K562 (cell line): ENCODE measurements at regions not wholly inside any gene's neighbourhood (a gene's known extent, or its start where the extent isn't known, plus 50 kb on each side); places are given as distances from the start of the nearest gene placed in this dataset.

Source experiments
- ATAC-seq: fragments of 200-7000 bp; cut with Tn5 transposase; 3 replicates; pipeline ENCODE4 v1.9.1; 2020; ENCODE audit warnings: moderate library complexity
- BruUV-seq: library from RNA; stranded (reverse); fragments of 400-500 nt; replicated peaks from 2 replicates; lab custom pipeline; 2021; lab: Mats Ljungman, UMichigan
- CTCF ChIA-PET: fragments of 300-600 bp; formaldehyde crosslinking; extraction: SDS; loops from one replicate; lab custom pipeline; 2021; ENCODE audit warnings: low intra/inter-chr PET ratio; lab: Yijun Ruan, JAX
- POLR2A ChIA-PET: fragments of 300-600, 350-650 bp; sonication (Branson Sonifier 250); formaldehyde crosslinking; extraction: SDS; loops from one replicate; lab custom pipeline; 2021; ENCODE audit warnings: antibody characterized with exemption, inconsistent platforms; lab: Yijun Ruan, JAX
- DNase-seq, 4 experiments: peaks; one replicate each; pipeline versions ENCODE4 v3.0.0 to v3.0.0-alpha.2; 2011 to 2018; ENCODE audit warnings: low spot score in 3 of 4, mixed read lengths in 3 of 4; ENCODE audit errors: extremely low read depth in 1 of 4
- FAIRE-seq: peaks from 2 replicates; lab custom pipeline; 2011; peaks lifted over from hg19 to GRCh38; lab: Jason Lieb, UNC
- H2AFZ ChIP-seq: 2 replicates; pipeline ENCODE4 v1.6.0; 2011; ENCODE audit warnings: low read depth, low read length, control low read depth, inconsistent platforms
- H3K27ac ChIP-seq: fragments of 200-600 bp; 3 replicates; pipeline ENCODE4 v1.8.0; 2011; ENCODE audit warnings: low read depth, mild to moderate bottlenecking, control low read depth, inconsistent platforms, low read length, moderate library complexity, mixed read lengths; ENCODE audit errors: extremely low read depth
- H3K27me3 ChIP-seq, 2 experiments: fragments of 300-600 bp in 1 of 2; 2 replicates in 1 of 2; 3 replicates in 1 of 2; pipeline versions ENCODE4 v1.6.0 to v1.8.0; 2011; ENCODE audit warnings: inconsistent platforms in 2 of 2, low read length in 2 of 2, mild to moderate bottlenecking in 1 of 2, mixed read lengths in 1 of 2, moderate library complexity in 1 of 2; ENCODE audit not compliant: control insufficient read depth in 2 of 2, insufficient read depth in 2 of 2
- H3K36me3 ChIP-seq: fragments of 300-600 bp; 3 replicates; pipeline ENCODE4 v1.8.0; 2011; ENCODE audit warnings: mild to moderate bottlenecking, low read length, inconsistent platforms; ENCODE audit not compliant: control insufficient read depth, insufficient read depth
- H3K4me1 ChIP-seq, 2 experiments: fragments of 200-600 bp in 1 of 2; replicated peaks in 1 of 2; 2 replicates in 1 of 2; 3 replicates in 1 of 2; pipeline versions ENCODE4 v1.5.1 to v1.8.0; 2011; ENCODE audit warnings: inconsistent platforms in 2 of 2, low read length in 2 of 2, mild to moderate bottlenecking in 1 of 2, mixed read lengths in 1 of 2, moderate library complexity in 1 of 2; ENCODE audit not compliant: control insufficient read depth in 2 of 2, insufficient read depth in 2 of 2
- H3K4me2 ChIP-seq: 2 replicates; pipeline ENCODE4 v1.6.1; 2011; ENCODE audit warnings: low read length, control low read depth, inconsistent platforms, mixed read lengths; ENCODE audit not compliant: insufficient read depth
- H3K4me3 ChIP-seq: fragments of 200-600 bp; sonication (generic), shearing (Covaris generic); 2 replicates; pipeline ENCODE4 v1.5.1; 2016; ENCODE audit warnings: control low read depth, inconsistent platforms
- H3K79me2 ChIP-seq: fragments of 200-600 bp; 3 replicates; pipeline ENCODE4 v1.8.0; 2011; ENCODE audit warnings: low read length, inconsistent platforms; ENCODE audit not compliant: control insufficient read depth, insufficient read depth
- H3K9ac ChIP-seq, 2 experiments: 2 replicates each; pipeline versions ENCODE4 v1.6.0 to v1.6.1; 2011; ENCODE audit warnings: low read depth in 2 of 2, low read length in 2 of 2, control low read depth in 1 of 2, inconsistent platforms in 1 of 2, mild to moderate bottlenecking in 1 of 2, mixed read lengths in 1 of 2; ENCODE audit not compliant: insufficient read depth in 1 of 2
- H3K9me1 ChIP-seq: one replicate; pipeline ENCODE4 v1.6.0; 2011; ENCODE audit warnings: inconsistent platforms, mild to moderate bottlenecking, low read length, moderate library complexity; ENCODE audit not compliant: control insufficient read depth, insufficient read depth
- H3K9me3 ChIP-seq: replicated peaks from 2 replicates; pipeline ENCODE4 v1.5.1; 2011; ENCODE audit warnings: low read depth, low read length, inconsistent platforms; ENCODE audit not compliant: control insufficient read depth, insufficient read depth
- H4K20me1 ChIP-seq: replicated peaks from 2 replicates; pipeline ENCODE4 v1.6.1; 2011; ENCODE audit warnings: low read length, inconsistent platforms, mixed read lengths; ENCODE audit not compliant: control insufficient read depth, insufficient read depth
- ARHGAP35 ChIP-seq: fragments of 450-650 bp; IDR thresholded peaks from 2 replicates; pipeline ENCODE4 v1.6.1; 2018; ENCODE audit not compliant: partially characterized antibody
- EGR1 ChIP-seq: fragments of 450-650 bp; conservative IDR thresholded peaks from 2 replicates; pipeline ENCODE4 v1.6.1; 2017; ENCODE audit warnings: mild to moderate bottlenecking
- ELF1 ChIP-seq: fragments of 200-800 bp; sonication (Bioruptor generic); IDR thresholded peaks from 2 replicates; pipeline ENCODE4 v1.6.1; 2016; ENCODE audit warnings: missing genetic modification characterization, missing compliant biosample characterization
- FOSL1 ChIP-seq: fragments of 200-800 bp; sonication (Bioruptor generic); conservative IDR thresholded peaks from 2 replicates; pipeline ENCODE4 v1.6.1; 2016; ENCODE audit warnings: missing genetic modification characterization, missing compliant biosample characterization
- MIER1 ChIP-seq: fragments of 450-650 bp; IDR thresholded peaks from 2 replicates; pipeline ENCODE4 v1.6.1; 2016; ENCODE audit warnings: antibody characterized with exemption, mild to moderate bottlenecking, low read depth
- MXI1 ChIP-seq: IDR thresholded peaks from 2 replicates; pipeline ENCODE4 v1.6.1; 2011; ENCODE audit warnings: low read depth, mild to moderate bottlenecking, improper control_type of control experiment, low read length
- POLR2AphosphoS2 ChIP-seq: IDR thresholded peaks from 2 replicates; pipeline ENCODE4 v1.6.1; 2012; ENCODE audit warnings: low read length, improper control_type of control experiment
- PTBP1 ChIP-seq: fragments of 200-400 bp; formaldehyde crosslinking; IDR thresholded peaks from 2 replicates; pipeline ENCODE4 v1.6.1; 2017; ENCODE audit warnings: low read depth, low read length
- SREBF2 ChIP-seq: sonication (generic); formaldehyde crosslinking; IDR thresholded peaks from 2 replicates; pipeline ENCODE4 v1.4.0; 2020; ENCODE audit warnings: mild to moderate bottlenecking, missing genetic modification reagents
- ZKSCAN8 ChIP-seq: fragments of 200-800 bp; sonication (Bioruptor generic); IDR thresholded peaks from 2 replicates; pipeline ENCODE4 v1.6.1; 2016; ENCODE audit warnings: missing genetic modification characterization, missing compliant biosample characterization
- ZNF766 ChIP-seq: fragments of 200-800 bp; sonication (Bioruptor generic); conservative IDR thresholded peaks from 2 replicates; pipeline ENCODE4 v1.6.1; 2016; ENCODE audit warnings: missing genetic modification characterization, missing compliant biosample characterization
- WGBS: fragments of 100-300 bp; shearing (Covaris generic); methylation state at CpG from one replicate; pipeline ENCODE4 v1.1.6; 2016; ENCODE audit warnings: low coverage, mixed read lengths; ENCODE audit not compliant: insufficient coverage; ENCODE audit errors: missing lambda C conversion rate; 5-methylcytosine and 5-hydroxymethylcytosine counted together
- in situ Hi-C: fragments of 300-500 bp; cut with MboI; formaldehyde crosslinking; loops from 4 replicates; pipeline ENCODE4 v1.15.0; 2018; ENCODE audit warnings: inconsistent platforms, mixed read lengths
- intact Hi-C: fragments of 100-400 bp; cut with micrococcal nuclease; formaldehyde crosslinking; loops from 2 replicates; pipeline ENCODE4 v1.14.2; 2022
- TF ChIP-seq, protein P1 (sequence below): fragments of 450-650 bp; IDR thresholded peaks from 2 replicates; pipeline ENCODE4 v1.6.1; 2014; ENCODE audit warnings: low read depth, mild to moderate bottlenecking, moderate library complexity, borderline replicate concordance
- TF ChIP-seq, protein P2 (sequence below): fragments of 450-650 bp; conservative IDR thresholded peaks from 2 replicates; pipeline ENCODE4 v1.6.1; 2016; ENCODE audit warnings: missing genetic modification characterization, low read depth, mild to moderate bottlenecking, control low read depth, missing compliant biosample characterization
- TF ChIP-seq, protein P3 (sequence below): fragments of 250-450 bp; sonication (Bioruptor Pico); IDR thresholded peaks from 2 replicates; pipeline ENCODE4 v1.4.0; 2020; ENCODE audit warnings: borderline replicate concordance
- TF ChIP-seq, protein P4 (sequence below): fragments of 250-450 bp; sonication (Bioruptor Pico); IDR thresholded peaks from 2 replicates; pipeline ENCODE4 v1.6.1; 2021; ENCODE audit warnings: mild to moderate bottlenecking
- TF ChIP-seq, protein P5 (sequence below): fragments of 450-650 bp; formaldehyde crosslinking; IDR thresholded peaks from 2 replicates; pipeline ENCODE4 v1.4.0; 2020; ENCODE audit warnings: mild to moderate bottlenecking, moderate library complexity

DNA sequence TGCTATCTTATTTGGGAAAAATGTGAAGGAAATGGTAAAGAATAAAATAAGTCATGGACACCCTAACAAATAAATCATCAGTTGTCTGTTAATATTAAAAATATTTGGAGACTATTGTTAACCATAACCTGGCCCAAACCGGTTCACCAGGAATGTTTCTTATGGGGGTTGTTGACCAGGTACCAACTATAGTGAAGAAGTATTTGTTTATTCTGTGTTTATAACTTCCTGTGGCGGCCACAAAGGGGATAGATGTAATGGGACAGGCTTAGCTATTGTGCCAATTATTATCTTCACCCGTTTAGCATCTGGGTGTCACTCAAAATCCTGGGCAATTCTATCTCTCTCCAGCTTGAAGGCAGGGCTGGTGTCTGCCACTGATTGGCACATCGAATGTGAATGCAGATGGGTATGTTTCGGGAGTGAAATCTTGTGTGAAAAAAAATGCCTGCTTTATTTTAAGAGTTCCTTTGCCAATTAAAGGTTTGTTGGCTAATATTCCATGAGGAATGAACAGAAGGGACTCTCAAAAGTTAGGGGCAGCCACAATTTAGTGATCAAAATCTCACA, 500.9 kb downstream of the ARL4A start:
- WGBS = 21% methylated on average over 5 of the region's 5 CpGs
- Histone ChIP-seq H3K4me1 (no peaks in the 10 kb centered on the region), H3K4me3 (no peak overlapping the region), H3K9me3 (no peaks in the 10 kb centered on the region), H4K20me1 (no peaks in the 10 kb centered on the region), H3K27ac (no peak overlapping the region), H3K4me2 (no peak overlapping the region), H3K36me3 (no peaks in the 10 kb centered on the region), H3K27me3 (no peaks in the 10 kb centered on the region), H3K9ac (no peak overlapping the region), H3K79me2 (no peaks in the 10 kb centered on the region), H2AFZ (peak overlapping the region; percentile 33; the same call in 1 of the 2 replicates), H3K9me1 (no peaks in the 10 kb centered on the region)
- in situ Hi-C loops = no loop called here
- POLR2A ChIA-PET = no interaction called here
- BruUV-seq = no TSS peak
- no peak for FAIRE-seq
- CTCF ChIA-PET = no interaction called here
- intact Hi-C loops = no loop called here
- no peak for DNase-seq
- ATAC-seq = no peak
- no peak for TF ChIP-seq SREBF2 (CRISPR knock-in tag)
- TF ChIP-seq, protein P1, sequence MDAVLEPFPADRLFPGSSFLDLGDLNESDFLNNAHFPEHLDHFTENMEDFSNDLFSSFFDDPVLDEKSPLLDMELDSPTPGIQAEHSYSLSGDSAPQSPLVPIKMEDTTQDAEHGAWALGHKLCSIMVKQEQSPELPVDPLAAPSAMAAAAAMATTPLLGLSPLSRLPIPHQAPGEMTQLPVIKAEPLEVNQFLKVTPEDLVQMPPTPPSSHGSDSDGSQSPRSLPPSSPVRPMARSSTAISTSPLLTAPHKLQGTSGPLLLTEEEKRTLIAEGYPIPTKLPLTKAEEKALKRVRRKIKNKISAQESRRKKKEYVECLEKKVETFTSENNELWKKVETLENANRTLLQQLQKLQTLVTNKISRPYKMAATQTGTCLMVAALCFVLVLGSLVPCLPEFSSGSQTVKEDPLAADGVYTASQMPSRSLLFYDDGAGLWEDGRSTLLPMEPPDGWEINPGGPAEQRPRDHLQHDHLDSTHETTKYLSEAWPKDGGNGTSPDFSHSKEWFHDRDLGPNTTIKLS = no peak
- TF ChIP-seq MIER1 = no peak
- TF ChIP-seq ARHGAP35 = no peak
- no peak for TF ChIP-seq POLR2AphosphoS2
- TF ChIP-seq, protein P2, sequence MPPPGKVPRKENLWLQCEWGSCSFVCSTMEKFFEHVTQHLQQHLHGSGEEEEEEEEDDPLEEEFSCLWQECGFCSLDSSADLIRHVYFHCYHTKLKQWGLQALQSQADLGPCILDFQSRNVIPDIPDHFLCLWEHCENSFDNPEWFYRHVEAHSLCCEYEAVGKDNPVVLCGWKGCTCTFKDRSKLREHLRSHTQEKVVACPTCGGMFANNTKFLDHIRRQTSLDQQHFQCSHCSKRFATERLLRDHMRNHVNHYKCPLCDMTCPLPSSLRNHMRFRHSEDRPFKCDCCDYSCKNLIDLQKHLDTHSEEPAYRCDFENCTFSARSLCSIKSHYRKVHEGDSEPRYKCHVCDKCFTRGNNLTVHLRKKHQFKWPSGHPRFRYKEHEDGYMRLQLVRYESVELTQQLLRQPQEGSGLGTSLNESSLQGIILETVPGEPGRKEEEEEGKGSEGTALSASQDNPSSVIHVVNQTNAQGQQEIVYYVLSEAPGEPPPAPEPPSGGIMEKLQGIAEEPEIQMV (tag) = no peak
- TF ChIP-seq ELF1 (tag) = no peak
- TF ChIP-seq ZNF766 (CRISPR knock-in tag) = no peak
- TF ChIP-seq MXI1 = no peak
- TF ChIP-seq, protein P3, sequence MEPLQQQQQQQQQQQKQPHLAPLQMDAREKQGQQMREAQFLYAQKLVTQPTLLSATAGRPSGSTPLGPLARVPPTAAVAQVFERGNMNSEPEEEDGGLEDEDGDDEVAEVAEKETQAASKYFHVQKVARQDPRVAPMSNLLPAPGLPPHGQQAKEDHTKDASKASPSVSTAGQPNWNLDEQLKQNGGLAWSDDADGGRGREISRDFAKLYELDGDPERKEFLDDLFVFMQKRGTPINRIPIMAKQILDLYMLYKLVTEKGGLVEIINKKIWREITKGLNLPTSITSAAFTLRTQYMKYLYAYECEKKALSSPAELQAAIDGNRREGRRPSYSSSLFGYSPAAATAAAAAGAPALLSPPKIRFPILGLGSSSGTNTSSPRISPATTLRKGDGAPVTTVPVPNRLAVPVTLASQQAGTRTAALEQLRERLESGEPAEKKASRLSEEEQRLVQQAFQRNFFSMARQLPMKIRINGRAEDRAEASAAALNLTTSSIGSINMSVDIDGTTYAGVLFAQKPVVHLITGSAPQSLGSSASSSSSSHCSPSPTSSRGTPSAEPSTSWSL = no peak
- TF ChIP-seq EGR1 = no peak
- TF ChIP-seq ZKSCAN8 = no peak
- no peak for TF ChIP-seq PTBP1
- TF ChIP-seq FOSL1 = no peak
- TF ChIP-seq, protein P4, sequence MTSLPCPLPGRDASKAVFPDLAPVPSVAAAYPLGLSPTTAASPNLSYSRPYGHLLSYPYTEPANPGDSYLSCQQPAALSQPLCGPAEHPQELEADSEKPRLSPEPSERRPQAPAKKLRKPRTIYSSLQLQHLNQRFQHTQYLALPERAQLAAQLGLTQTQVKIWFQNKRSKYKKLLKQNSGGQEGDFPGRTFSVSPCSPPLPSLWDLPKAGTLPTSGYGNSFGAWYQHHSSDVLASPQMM (CRISPR knock-in tag) = no peak
- TF ChIP-seq, protein P5, sequence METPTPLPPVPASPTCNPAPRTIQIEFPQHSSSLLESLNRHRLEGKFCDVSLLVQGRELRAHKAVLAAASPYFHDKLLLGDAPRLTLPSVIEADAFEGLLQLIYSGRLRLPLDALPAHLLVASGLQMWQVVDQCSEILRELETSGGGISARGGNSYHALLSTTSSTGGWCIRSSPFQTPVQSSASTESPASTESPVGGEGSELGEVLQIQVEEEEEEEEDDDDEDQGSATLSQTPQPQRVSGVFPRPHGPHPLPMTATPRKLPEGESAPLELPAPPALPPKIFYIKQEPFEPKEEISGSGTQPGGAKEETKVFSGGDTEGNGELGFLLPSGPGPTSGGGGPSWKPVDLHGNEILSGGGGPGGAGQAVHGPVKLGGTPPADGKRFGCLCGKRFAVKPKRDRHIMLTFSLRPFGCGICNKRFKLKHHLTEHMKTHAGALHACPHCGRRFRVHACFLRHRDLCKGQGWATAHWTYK (CRISPR knock-in tag) = no peak
